ENCODE measurements at regions not wholly inside any gene's neighbourhood (a gene's known extent, or its start where the extent isn't known, plus 50 kb on each side); places are given as distances from the start of the nearest gene placed in this dataset.

GRCh38 chr18:39380866-39381265 is 1815.3 kb upstream of the CELF4 start:
- TF ChIP-seq POLR2AphosphoS5 (IDR thresholded peaks at IDR 0.05; ENCODE audit: low read depth, low read length) (no peak), TAF1 (IDR thresholded peaks at IDR 0.05; ENCODE audit: borderline replicate concordance, insufficient read depth, low read length) (no peak), SIN3A (IDR thresholded peaks at IDR 0.05; ENCODE audit: borderline replicate concordance, insufficient read depth, low read length) (no peak)
- TF ChIP-seq, protein P1, sequence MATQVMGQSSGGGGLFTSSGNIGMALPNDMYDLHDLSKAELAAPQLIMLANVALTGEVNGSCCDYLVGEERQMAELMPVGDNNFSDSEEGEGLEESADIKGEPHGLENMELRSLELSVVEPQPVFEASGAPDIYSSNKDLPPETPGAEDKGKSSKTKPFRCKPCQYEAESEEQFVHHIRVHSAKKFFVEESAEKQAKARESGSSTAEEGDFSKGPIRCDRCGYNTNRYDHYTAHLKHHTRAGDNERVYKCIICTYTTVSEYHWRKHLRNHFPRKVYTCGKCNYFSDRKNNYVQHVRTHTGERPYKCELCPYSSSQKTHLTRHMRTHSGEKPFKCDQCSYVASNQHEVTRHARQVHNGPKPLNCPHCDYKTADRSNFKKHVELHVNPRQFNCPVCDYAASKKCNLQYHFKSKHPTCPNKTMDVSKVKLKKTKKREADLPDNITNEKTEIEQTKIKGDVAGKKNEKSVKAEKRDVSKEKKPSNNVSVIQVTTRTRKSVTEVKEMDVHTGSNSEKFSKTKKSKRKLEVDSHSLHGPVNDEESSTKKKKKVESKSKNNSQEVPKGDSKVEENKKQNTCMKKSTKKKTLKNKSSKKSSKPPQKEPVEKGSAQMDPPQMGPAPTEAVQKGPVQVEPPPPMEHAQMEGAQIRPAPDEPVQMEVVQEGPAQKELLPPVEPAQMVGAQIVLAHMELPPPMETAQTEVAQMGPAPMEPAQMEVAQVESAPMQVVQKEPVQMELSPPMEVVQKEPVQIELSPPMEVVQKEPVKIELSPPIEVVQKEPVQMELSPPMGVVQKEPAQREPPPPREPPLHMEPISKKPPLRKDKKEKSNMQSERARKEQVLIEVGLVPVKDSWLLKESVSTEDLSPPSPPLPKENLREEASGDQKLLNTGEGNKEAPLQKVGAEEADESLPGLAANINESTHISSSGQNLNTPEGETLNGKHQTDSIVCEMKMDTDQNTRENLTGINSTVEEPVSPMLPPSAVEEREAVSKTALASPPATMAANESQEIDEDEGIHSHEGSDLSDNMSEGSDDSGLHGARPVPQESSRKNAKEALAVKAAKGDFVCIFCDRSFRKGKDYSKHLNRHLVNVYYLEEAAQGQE (IDR thresholded peaks at IDR 0.05; ENCODE audit: insufficient read depth in 1 of 2, low read depth in 2 of 2, low read length in 2 of 2): no peak

Measured in PFSK-1 (cell line).